Mesothelial cell of epicardium (in vitro differentiated cells): ENCODE measurements at regions not wholly inside any gene's neighbourhood (a gene's known extent, or its start where the extent isn't known, plus 50 kb on each side); places are given as distances from the start of the nearest gene placed in this dataset.
"Not testable (repeated sequence)": the region's sequence is repeated elsewhere in the genome, so short reads cannot be mapped to it uniquely, and the experiment has no call there.

ENCODE experiments used
- DNase-seq, 2 experiments: peaks; one replicate each; pipeline ENCODE4 v3.0.0; 2021; ENCODE audit warnings: low spot score in 2 of 2; ENCODE audit not compliant: unreplicated experiment in 2 of 2
- H3K27ac Mint-ChIP-seq: 2 replicates; pipeline ENCODE4 v1.8.0; 2021; ENCODE audit warnings: mixed read lengths
- H3K27me3 Mint-ChIP-seq: 2 replicates; pipeline ENCODE4 v1.8.0; 2021; ENCODE audit warnings: low read depth, mixed read lengths
- H3K36me3 Mint-ChIP-seq: 2 replicates; pipeline ENCODE4 v1.8.0; 2021; ENCODE audit warnings: mixed read lengths
- H3K4me1 Mint-ChIP-seq: 2 replicates; pipeline ENCODE4 v1.8.0; 2021; ENCODE audit warnings: mixed read lengths
- H3K4me3 Mint-ChIP-seq: 2 replicates; pipeline ENCODE4 v1.8.0; 2021; ENCODE audit warnings: mild to moderate bottlenecking, moderate library complexity, mixed read lengths
- H3K9me3 Mint-ChIP-seq: 2 replicates; pipeline ENCODE4 v1.8.0; 2021; ENCODE audit warnings: mixed read lengths
- TF ChIP-seq, protein P1 (sequence below): fragments of 200-600 bp; sonication (generic); IDR thresholded peaks from one replicate; pipeline ENCODE4 v1.5.0; 2021; ENCODE audit warnings: antibody characterized with exemption; ENCODE audit not compliant: unreplicated experiment

DNA sequence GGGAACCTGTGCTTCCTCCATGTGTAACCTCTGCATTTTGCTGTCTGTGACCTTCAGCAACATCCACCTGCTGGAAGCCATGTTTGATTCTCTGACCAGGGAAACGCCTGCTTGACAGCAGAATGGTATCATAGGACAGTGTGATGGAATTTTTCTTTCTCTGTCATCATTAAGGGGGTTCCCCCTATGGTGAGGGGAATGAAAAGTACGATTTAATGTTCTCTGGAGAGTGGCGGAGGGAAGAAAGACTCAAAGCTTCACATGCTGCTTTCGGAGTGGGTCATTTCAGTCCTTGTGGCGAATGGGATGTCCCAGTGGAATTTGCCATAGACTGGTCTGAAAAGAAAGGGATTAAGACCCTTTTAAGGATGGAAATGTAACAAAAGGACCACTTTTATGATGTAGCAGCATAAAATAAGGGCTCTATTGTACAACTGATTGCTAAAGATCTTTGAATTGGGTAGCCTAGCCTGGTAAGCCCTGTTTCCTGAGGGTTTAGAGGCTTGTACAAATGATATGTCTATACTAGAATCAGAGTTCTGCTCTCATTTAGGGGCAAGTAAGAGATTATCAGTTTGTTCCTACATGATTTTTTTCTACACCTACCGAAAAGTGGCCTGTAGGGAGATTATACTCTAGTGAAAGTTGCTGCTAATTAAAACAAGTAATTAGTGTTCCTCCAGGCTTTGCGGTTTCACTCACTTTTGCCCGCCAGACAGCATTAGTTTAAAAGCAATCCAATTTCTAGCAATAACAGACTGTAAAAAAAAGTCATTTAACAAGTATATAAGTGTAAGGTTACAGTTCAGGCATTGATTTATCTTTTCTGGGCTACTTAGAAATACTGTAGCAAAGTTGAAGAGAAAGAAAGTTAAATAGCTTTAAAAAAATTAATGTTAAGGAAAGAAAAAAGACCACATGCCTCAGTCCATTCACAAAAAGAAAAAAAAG, 904.5 kb downstream of the NR2F1-AS1 start:
- no peaks in the 10 kb centered on the region for H3K9me3 Mint-ChIP-seq
- TF ChIP-seq, protein P1, sequence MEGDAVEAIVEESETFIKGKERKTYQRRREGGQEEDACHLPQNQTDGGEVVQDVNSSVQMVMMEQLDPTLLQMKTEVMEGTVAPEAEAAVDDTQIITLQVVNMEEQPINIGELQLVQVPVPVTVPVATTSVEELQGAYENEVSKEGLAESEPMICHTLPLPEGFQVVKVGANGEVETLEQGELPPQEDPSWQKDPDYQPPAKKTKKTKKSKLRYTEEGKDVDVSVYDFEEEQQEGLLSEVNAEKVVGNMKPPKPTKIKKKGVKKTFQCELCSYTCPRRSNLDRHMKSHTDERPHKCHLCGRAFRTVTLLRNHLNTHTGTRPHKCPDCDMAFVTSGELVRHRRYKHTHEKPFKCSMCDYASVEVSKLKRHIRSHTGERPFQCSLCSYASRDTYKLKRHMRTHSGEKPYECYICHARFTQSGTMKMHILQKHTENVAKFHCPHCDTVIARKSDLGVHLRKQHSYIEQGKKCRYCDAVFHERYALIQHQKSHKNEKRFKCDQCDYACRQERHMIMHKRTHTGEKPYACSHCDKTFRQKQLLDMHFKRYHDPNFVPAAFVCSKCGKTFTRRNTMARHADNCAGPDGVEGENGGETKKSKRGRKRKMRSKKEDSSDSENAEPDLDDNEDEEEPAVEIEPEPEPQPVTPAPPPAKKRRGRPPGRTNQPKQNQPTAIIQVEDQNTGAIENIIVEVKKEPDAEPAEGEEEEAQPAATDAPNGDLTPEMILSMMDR = no peak
- H3K36me3 Mint-ChIP-seq = no peaks in the 10 kb centered on the region
- no peak for DNase-seq
- H3K4me1 Mint-ChIP-seq = peaks cover 23% of the 10 kb centered on the region
- no peak overlapping the region for H3K4me3 Mint-ChIP-seq
- no peak overlapping the region for H3K27ac Mint-ChIP-seq
- no peaks in the 10 kb centered on the region for H3K27me3 Mint-ChIP-seq

DNA sequence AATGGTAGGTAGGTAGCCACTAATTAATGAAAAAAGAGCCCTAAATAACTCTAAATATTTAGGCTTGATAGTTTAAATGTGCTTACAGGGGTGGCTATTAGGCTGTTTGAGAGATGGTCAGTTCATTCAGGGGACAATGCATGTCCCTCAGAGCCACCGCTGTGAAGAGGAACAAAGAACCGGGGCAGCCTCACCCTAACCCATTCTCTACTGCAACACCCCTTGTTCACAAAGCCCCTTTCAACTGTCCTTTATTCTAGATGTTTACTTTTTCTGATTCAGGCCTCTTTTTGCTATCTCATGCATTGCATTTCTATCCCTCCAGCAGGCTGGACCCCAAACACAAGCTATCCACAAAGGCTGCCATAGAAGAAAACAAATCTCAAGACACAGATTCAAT, 906.7 kb downstream of the NR2F1-AS1 start:
- H3K27me3 Mint-ChIP-seq = no peaks in the 10 kb centered on the region
- H3K36me3 Mint-ChIP-seq = no peaks in the 10 kb centered on the region
- TF ChIP-seq, protein P1 = no peak
- no peak overlapping the region for H3K27ac Mint-ChIP-seq
- H3K4me3 Mint-ChIP-seq = no peak overlapping the region
- DNase-seq = no peak
- H3K4me1 Mint-ChIP-seq = peaks cover 19% of the 10 kb centered on the region
- no peaks in the 10 kb centered on the region for H3K9me3 Mint-ChIP-seq

DNA sequence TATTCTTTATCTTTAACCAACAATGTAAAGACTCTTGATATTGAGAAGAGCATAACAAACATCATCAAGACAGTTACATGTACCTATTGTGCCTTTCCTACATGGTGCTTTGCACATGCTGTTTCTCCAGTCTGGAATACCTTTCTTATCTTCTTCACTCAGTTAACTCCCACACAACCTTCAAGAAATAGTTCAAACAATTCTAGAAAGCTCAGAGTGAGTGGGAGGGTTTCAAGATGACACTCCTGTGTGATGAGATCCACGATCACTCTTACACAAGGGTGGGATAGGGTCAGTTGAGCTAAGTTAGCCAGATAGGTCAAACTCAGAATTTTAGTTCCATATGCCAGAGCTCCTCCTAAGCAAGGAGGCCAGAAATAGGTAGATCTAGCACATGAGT, 915.5 kb downstream of the NR2F1-AS1 start:
- no peak overlapping the region for H3K27ac Mint-ChIP-seq
- no peak overlapping the region for H3K4me3 Mint-ChIP-seq
- no peaks in the 10 kb centered on the region for H3K27me3 Mint-ChIP-seq
- peaks cover 22% of the 10 kb centered on the region for H3K9me3 Mint-ChIP-seq
- H3K4me1 Mint-ChIP-seq = peaks cover 11% of the 10 kb centered on the region
- DNase-seq = no peak
- TF ChIP-seq, protein P1 = no peak
- H3K36me3 Mint-ChIP-seq = no peaks in the 10 kb centered on the region

DNA sequence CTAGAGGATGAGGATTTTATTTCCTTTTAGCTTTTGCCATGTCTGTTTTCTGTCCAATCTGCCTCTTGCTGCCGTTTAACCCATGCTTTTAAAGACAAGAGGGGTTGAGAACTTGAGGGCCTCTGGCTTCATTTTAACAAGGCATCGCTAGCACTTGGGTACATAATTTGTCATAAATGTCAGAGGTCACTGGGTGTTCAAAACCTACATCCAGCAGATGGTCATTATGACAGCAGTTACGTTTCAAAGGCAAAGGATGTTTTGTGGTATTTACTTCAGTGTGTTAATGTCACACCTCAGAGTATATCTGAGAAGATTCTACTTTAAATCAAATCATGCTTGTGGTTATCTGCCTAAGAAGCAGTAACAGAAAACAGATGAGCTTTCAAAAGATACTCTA, 918.3 kb downstream of the NR2F1-AS1 start:
- Mint-ChIP-seq H3K4me1 (peaks cover 11% of the 10 kb centered on the region), H3K4me3 (no peak overlapping the region), H3K9me3 (peaks cover 12% of the 10 kb centered on the region), H3K27ac (no peak overlapping the region), H3K36me3 (no peaks in the 10 kb centered on the region), H3K27me3 (no peaks in the 10 kb centered on the region)
- DNase-seq = no peak
- TF ChIP-seq, protein P1 = no peak

DNA sequence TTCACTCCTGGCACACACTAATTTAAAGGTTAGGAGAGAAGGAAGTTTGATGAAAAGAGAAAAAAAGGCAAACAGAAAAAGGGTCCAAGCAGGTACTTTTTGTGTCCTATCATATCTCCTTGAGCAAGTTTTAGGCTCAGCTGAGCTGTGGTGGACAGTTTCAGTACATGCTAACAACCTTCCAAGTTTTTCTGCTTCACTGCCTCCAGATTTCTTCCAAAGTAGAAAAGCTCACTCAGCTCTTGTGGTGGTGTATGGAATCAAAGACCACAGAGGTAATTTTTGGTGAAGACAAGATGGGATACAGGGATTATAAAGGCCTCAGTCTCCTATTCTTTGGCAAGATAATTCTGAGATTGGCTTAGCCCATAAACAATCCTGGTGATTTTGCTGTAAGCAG, 921.8 kb downstream of the NR2F1-AS1 start:
- Mint-ChIP-seq H3K27me3 (no peaks in the 10 kb centered on the region), H3K4me3 (no peak overlapping the region), H3K9me3 (no peaks in the 10 kb centered on the region), H3K27ac (no peak overlapping the region), H3K4me1 (peaks cover 11% of the 10 kb centered on the region), H3K36me3 (no peaks in the 10 kb centered on the region)
- TF ChIP-seq, protein P1 = no peak
- DNase-seq = no peak

DNA sequence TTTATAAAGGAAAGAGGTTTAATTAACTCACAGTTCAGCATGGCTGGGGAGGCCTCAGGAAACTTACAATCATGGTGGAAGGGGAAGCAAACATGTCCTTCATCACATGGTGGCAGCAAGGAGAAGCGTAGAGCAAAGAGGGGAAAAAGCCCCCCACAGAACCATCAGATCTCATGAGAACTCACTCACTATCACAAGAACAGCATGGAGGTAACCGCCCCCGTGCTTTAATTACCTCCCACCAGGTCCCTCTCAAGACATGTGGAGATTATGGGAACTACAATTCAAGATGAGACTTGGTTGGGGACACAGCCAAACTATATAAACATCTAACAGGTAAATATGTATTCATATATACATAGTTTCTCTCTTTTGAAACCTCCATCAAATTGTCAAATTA, 926.4 kb downstream of the NR2F1-AS1 start:
- not testable (repeated sequence) for H3K4me3 Mint-ChIP-seq, H3K9me3 Mint-ChIP-seq, H3K36me3 Mint-ChIP-seq, DNase-seq, H3K27ac Mint-ChIP-seq, H3K27me3 Mint-ChIP-seq
- peaks cover 10% of the 10 kb centered on the region for H3K4me1 Mint-ChIP-seq
